ENCODE measurements at regions not wholly inside any gene's neighbourhood (a gene's known extent, or its start where the extent isn't known, plus 50 kb on each side); places are given as distances from the start of the nearest gene placed in this dataset.

- TF ChIP-seq CTCF (IDR thresholded peaks at IDR 0.05) (no peak), POLR2A (IDR thresholded peaks at IDR 0.05) (no peak)
These were observed 54.5 kb upstream of the DAPL1 start for GRCh38 chr2:158740621-158741020.

All from gastroesophageal sphincter (tissue), 3 donors.